ENCODE measurements at regions not wholly inside any gene's neighbourhood (a gene's known extent, or its start where the extent isn't known, plus 50 kb on each side); places are given as distances from the start of the nearest gene placed in this dataset.

DNA sequence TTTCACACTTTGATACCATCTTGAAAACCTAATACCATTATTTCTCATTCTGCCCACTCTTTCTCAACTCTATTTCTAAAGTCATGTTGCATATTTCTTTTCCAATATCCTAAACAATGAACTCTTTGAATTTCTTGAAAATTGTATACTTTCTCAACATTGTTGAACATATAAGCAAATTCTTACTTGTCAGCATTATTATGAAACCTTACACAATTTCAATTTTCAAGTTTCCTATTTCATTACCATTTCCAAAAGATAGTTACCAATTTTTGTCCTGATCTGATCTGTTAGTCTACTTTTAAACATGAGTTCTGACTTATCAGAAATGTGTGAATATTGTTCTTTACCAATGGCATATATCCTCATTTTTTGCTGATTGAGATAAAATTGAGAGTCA is 806.3 kb upstream of the IGFBP7 start:
- H3K27ac ChIP-seq, result no peak overlapping the region
- no peak overlapping the region for H3K4me3 ChIP-seq
- no peaks in the 10 kb centered on the region for H3K36me3 ChIP-seq (ENCODE audit: insufficient read depth in 1 of 2, low read depth in 1 of 2)
- intact Hi-C loops (cut with DNase I), result no loop called here
- no peaks in the 10 kb centered on the region for H3K4me1 ChIP-seq
- TF ChIP-seq, protein P1, sequence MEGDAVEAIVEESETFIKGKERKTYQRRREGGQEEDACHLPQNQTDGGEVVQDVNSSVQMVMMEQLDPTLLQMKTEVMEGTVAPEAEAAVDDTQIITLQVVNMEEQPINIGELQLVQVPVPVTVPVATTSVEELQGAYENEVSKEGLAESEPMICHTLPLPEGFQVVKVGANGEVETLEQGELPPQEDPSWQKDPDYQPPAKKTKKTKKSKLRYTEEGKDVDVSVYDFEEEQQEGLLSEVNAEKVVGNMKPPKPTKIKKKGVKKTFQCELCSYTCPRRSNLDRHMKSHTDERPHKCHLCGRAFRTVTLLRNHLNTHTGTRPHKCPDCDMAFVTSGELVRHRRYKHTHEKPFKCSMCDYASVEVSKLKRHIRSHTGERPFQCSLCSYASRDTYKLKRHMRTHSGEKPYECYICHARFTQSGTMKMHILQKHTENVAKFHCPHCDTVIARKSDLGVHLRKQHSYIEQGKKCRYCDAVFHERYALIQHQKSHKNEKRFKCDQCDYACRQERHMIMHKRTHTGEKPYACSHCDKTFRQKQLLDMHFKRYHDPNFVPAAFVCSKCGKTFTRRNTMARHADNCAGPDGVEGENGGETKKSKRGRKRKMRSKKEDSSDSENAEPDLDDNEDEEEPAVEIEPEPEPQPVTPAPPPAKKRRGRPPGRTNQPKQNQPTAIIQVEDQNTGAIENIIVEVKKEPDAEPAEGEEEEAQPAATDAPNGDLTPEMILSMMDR (IDR thresholded peaks at IDR 0.05), result no peak
- no peak for ATAC-seq
- no peaks in the 10 kb centered on the region for H3K27me3 ChIP-seq (ENCODE audit: insufficient read depth in 3 of 3, low read length in 2 of 3)
- H3K9me3 ChIP-seq, result no peaks in the 10 kb centered on the region
- DNase-seq, result no peak

DNA sequence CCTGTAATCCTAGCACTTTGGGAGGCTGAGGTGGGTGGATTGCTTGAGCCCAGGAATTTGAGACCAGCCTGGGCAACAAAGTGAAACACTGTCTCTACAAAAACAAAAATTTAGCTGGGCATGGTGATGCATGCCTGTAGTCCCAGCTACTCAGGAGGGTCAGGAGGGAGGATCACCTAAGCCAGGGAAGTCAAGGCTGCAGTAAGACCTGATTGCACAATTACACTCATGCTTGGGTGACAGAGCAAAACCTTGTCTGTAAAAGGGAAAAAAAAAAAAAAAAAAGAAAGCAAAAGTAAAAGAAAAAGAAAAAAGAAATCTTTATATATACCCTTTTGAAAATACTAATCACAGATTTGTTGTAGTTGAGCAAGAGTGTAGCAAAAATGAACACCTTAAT is 801.0 kb upstream of the IGFBP7 start:
- DNase-seq (no peak), ATAC-seq (no peak)
- Histone ChIP-seq H3K27ac (no peak overlapping the region), H3K9me3 (no peaks in the 10 kb centered on the region), H3K36me3 (ENCODE audit: insufficient read depth in 1 of 2, low read depth in 1 of 2) (no peaks in the 10 kb centered on the region), H3K4me1 (no peaks in the 10 kb centered on the region), H3K27me3 (ENCODE audit: insufficient read depth in 3 of 3, low read length in 2 of 3) (no peaks in the 10 kb centered on the region), H3K4me3 (no peak overlapping the region)
- intact Hi-C loops (cut with DNase I), result no loop called here
- TF ChIP-seq, protein P1 (IDR thresholded peaks at IDR 0.05), result no peak

DNA sequence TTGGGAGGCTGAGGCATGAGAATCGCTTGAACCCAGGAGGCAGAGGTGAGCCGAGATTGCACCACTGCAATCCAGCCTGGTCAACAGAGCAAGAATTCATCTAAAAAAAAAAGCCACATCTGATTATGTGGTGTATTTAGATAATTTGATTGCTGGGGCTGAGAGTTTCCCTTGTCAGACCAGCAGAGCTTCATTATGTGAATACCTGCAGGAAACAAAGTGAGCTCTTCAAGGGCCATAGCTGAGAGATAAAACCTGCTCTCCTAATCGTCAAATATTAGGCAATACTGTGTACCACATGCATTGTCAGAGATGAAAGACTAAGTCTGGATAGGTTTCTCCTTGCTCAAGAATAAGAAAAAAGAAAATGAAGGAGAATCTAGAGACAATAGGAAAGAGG is 800.0 kb upstream of the IGFBP7 start:
- no peaks in the 10 kb centered on the region for H3K36me3 ChIP-seq (ENCODE audit: insufficient read depth in 1 of 2, low read depth in 1 of 2)
- TF ChIP-seq, protein P1 (IDR thresholded peaks at IDR 0.05), result no peak
- no peaks in the 10 kb centered on the region for H3K27me3 ChIP-seq (ENCODE audit: insufficient read depth in 3 of 3, low read length in 2 of 3)
- ATAC-seq, result no peak
- DNase-seq, result no peak
- no peaks in the 10 kb centered on the region for H3K9me3 ChIP-seq
- no peak overlapping the region for H3K27ac ChIP-seq
- intact Hi-C loops (cut with DNase I), result no loop called here
- WGBS, 3 donors, result 88 to 91% (median 91%) methylated on average over 3 of the region's 3 CpGs
- no peak overlapping the region for H3K4me3 ChIP-seq
- H3K4me1 ChIP-seq, result no peaks in the 10 kb centered on the region

DNA sequence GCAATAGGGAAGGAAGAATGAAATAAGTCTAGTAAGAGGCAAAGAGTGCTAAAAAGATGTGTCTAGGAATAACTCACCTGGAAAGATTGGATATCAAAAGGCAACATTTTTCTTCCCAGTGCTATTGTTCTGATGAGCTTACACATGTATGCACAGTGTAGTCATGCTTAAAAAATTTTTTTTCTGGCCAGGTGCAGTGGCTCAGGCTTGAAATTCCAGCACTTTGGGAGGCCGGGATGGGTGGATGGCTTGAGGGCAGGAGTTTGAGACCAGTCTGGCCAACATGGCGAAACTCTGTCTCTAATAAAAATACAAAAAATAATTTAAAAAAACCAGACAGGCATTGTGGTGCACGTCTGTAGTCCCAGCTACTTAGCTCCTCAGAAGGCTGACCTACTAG is 795.8 kb upstream of the IGFBP7 start:
- H3K4me1 ChIP-seq, result no peaks in the 10 kb centered on the region
- H3K36me3 ChIP-seq (ENCODE audit: insufficient read depth in 1 of 2, low read depth in 1 of 2), result no peaks in the 10 kb centered on the region
- no peaks in the 10 kb centered on the region for H3K27me3 ChIP-seq (ENCODE audit: insufficient read depth in 3 of 3, low read length in 2 of 3)
- 81 to 89% (median 87%) methylated on average over 3 of the region's 3 CpGs for WGBS, 3 donors
- no peak overlapping the region for H3K27ac ChIP-seq
- intact Hi-C loops (cut with DNase I), result no loop called here
- no peak overlapping the region for H3K4me3 ChIP-seq
- TF ChIP-seq, protein P1 (IDR thresholded peaks at IDR 0.05), result no peak
- no peak for DNase-seq
- no peaks in the 10 kb centered on the region for H3K9me3 ChIP-seq
- no peak for ATAC-seq

DNA sequence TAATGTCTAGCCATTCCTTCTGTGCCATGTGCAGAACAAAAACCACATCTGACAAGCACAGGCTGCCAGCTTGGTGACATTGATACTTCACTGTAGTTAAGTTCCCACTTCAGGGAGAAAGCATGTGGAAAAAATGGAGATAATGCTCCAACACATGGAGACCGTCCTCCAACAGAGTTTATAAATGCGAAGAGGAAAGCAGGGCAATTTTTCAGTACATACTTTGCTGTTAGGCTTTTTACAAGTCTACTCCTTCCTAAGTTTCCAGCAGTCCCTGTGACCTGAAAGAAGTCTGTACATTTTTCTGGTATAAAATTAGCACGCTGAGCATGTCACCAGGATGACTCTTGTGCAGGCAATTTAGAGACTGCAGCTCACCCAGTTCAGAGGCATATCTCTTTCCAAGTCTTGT is 766.9 kb upstream of the IGFBP7 start:
- Histone ChIP-seq H3K36me3 (ENCODE audit: insufficient read depth in 1 of 2, low read depth in 1 of 2) (no peaks in the 10 kb centered on the region), H3K4me3 (no peak overlapping the region), H3K9me3 (no peaks in the 10 kb centered on the region), H3K27me3 (ENCODE audit: insufficient read depth in 3 of 3, low read length in 2 of 3) (no peaks in the 10 kb centered on the region), H3K27ac (peak overlapping the region; percentile 56), H3K4me1 (peaks cover 11% of the 10 kb centered on the region)
- intact Hi-C loops (cut with DNase I), result no loop called here
- TF ChIP-seq, protein P1 (IDR thresholded peaks at IDR 0.05), result no peak
- WGBS, 3 donors, result 26 to 39% (median 30%) methylated on average over 3 of the region's 3 CpGs
- ATAC-seq (peak; percentile 71 to 93 (median 83)), DNase-seq (no peak)

All from psoas muscle (tissue), 7 donors.